Loucy (cell line): ENCODE measurements at regions not wholly inside any gene's neighbourhood (a gene's known extent, or its start where the extent isn't known, plus 50 kb on each side); places are given as distances from the start of the nearest gene placed in this dataset.

Experiments
- EZH2phosphoT487 ChIP-seq: fragments of 200-600 bp; IDR thresholded peaks from 2 replicates; pipeline ENCODE4 v1.6.1; 2018; ENCODE audit warnings: antibody characterized with exemption, mild to moderate bottlenecking, moderate library complexity, borderline replicate concordance
- TF ChIP-seq, protein P1 (sequence below): fragments of 200-600 bp; sonication (generic); conservative IDR thresholded peaks from 2 replicates; pipeline ENCODE4 v1.5.1; 2014; ENCODE audit warnings: mild to moderate bottlenecking, antibody characterized with exemption, low read length

DNA sequence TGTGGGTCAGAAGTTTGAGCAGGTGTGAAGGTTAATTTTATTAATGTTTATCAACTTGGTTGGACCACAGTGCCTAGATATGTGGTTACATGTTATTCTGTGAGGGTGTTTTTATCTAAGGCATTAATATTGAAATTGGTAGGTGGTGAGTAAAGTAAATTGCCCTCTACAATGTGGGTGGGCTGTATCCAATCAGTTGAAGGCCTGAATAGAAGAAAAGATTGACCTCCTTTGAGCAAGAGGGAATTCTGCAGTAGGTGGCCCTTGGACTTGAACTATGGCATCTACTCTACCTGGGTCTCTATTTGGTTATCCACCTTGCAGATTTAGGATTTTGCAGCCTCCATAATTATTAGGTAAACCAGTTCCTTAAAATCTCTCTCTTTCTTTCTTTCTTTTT lies 356.8 kb upstream of the EEF2KMT start:
- TF ChIP-seq, protein P1, sequence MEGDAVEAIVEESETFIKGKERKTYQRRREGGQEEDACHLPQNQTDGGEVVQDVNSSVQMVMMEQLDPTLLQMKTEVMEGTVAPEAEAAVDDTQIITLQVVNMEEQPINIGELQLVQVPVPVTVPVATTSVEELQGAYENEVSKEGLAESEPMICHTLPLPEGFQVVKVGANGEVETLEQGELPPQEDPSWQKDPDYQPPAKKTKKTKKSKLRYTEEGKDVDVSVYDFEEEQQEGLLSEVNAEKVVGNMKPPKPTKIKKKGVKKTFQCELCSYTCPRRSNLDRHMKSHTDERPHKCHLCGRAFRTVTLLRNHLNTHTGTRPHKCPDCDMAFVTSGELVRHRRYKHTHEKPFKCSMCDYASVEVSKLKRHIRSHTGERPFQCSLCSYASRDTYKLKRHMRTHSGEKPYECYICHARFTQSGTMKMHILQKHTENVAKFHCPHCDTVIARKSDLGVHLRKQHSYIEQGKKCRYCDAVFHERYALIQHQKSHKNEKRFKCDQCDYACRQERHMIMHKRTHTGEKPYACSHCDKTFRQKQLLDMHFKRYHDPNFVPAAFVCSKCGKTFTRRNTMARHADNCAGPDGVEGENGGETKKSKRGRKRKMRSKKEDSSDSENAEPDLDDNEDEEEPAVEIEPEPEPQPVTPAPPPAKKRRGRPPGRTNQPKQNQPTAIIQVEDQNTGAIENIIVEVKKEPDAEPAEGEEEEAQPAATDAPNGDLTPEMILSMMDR: no peak
- TF ChIP-seq EZH2phosphoT487: no peak
